ENCODE measurements at regions not wholly inside any gene's neighbourhood (a gene's known extent, or its start where the extent isn't known, plus 50 kb on each side); places are given as distances from the start of the nearest gene placed in this dataset.
"Not testable (repeated sequence)": the region's sequence is repeated elsewhere in the genome, so short reads cannot be mapped to it uniquely, and the experiment has no call there.

- H3K4me3 Mint-ChIP-seq, H3K9me3 Mint-ChIP-seq, H3K4me1 Mint-ChIP-seq, H3K27ac Mint-ChIP-seq, DNase-seq, H3K27me3 Mint-ChIP-seq, H3K36me3 Mint-ChIP-seq, CTCF ChIA-PET: not testable (repeated sequence)
Measured at GRCh38 chr14:19306405-19306804, 127.7 kb downstream of the POTEG start.

GRCh38 chr14:19311023-19311422 lies 123.1 kb downstream of the POTEG start:
- DNase-seq, H3K4me1 Mint-ChIP-seq, H3K27ac Mint-ChIP-seq, H3K27me3 Mint-ChIP-seq, H3K36me3 Mint-ChIP-seq, H3K4me3 Mint-ChIP-seq, CTCF ChIA-PET, H3K9me3 Mint-ChIP-seq: not testable (repeated sequence)

GRCh38 chr14:19330678-19331077 lies 103.5 kb downstream of the POTEG start:
- H3K9me3 Mint-ChIP-seq, CTCF ChIA-PET, H3K36me3 Mint-ChIP-seq, DNase-seq, H3K4me3 Mint-ChIP-seq, H3K27ac Mint-ChIP-seq, H3K4me1 Mint-ChIP-seq, H3K27me3 Mint-ChIP-seq: not testable (repeated sequence)

- CTCF ChIA-PET, H3K27me3 Mint-ChIP-seq, H3K4me3 Mint-ChIP-seq, H3K27ac Mint-ChIP-seq, H3K4me1 Mint-ChIP-seq, H3K9me3 Mint-ChIP-seq, H3K36me3 Mint-ChIP-seq, DNase-seq: not testable (repeated sequence)
Measured at GRCh38 chr14:19337232-19338059, 96.7 kb downstream of the POTEG start.

GRCh38 chr14:19338060-19338372 lies 96.1 kb downstream of the POTEG start:
- CTCF ChIA-PET, H3K36me3 Mint-ChIP-seq, H3K4me3 Mint-ChIP-seq, H3K27me3 Mint-ChIP-seq, DNase-seq, H3K4me1 Mint-ChIP-seq, H3K9me3 Mint-ChIP-seq, H3K27ac Mint-ChIP-seq: not testable (repeated sequence)

GRCh38 chr14:19340976-19341375 lies 93.2 kb downstream of the POTEG start:
- CTCF ChIA-PET, H3K27me3 Mint-ChIP-seq, H3K4me3 Mint-ChIP-seq, H3K27ac Mint-ChIP-seq, H3K4me1 Mint-ChIP-seq, H3K9me3 Mint-ChIP-seq, H3K36me3 Mint-ChIP-seq, DNase-seq: not testable (repeated sequence)

GRCh38 chr14:19341627-19342026 lies 92.5 kb downstream of the POTEG start:
- H3K4me3 Mint-ChIP-seq, DNase-seq, CTCF ChIA-PET, H3K27me3 Mint-ChIP-seq, H3K36me3 Mint-ChIP-seq, H3K4me1 Mint-ChIP-seq, H3K27ac Mint-ChIP-seq, H3K9me3 Mint-ChIP-seq: not testable (repeated sequence)

GRCh38 chr14:19344261-19344660 lies 89.9 kb downstream of the POTEG start:
- H3K4me3 Mint-ChIP-seq, DNase-seq, H3K4me1 Mint-ChIP-seq, H3K9me3 Mint-ChIP-seq, CTCF ChIA-PET, H3K27me3 Mint-ChIP-seq, H3K27ac Mint-ChIP-seq, H3K36me3 Mint-ChIP-seq: not testable (repeated sequence)

- H3K36me3 Mint-ChIP-seq, result not testable (repeated sequence)
Measured at GRCh38 chr14:19344689-19345088, 89.5 kb downstream of the POTEG start.

GRCh38 chr14:19345298-19345911 lies 88.7 kb downstream of the POTEG start:
- H3K9me3 Mint-ChIP-seq, H3K4me1 Mint-ChIP-seq, H3K4me3 Mint-ChIP-seq: not testable (repeated sequence)

More at GRCh38 chr14:19344689-19345088, 89.5 kb downstream of the POTEG start:
- H3K27ac Mint-ChIP-seq, H3K27me3 Mint-ChIP-seq, DNase-seq, H3K4me3 Mint-ChIP-seq, H3K9me3 Mint-ChIP-seq, H3K4me1 Mint-ChIP-seq, CTCF ChIA-PET: not testable (repeated sequence)

GRCh38 chr14:19346074-19346480 lies 88.1 kb downstream of the POTEG start:
- H3K4me1 Mint-ChIP-seq, H3K4me3 Mint-ChIP-seq, DNase-seq, H3K9me3 Mint-ChIP-seq, H3K27me3 Mint-ChIP-seq, CTCF ChIA-PET, H3K36me3 Mint-ChIP-seq, H3K27ac Mint-ChIP-seq: not testable (repeated sequence)

More at GRCh38 chr14:19345298-19345911, 88.7 kb downstream of the POTEG start:
- H3K36me3 Mint-ChIP-seq, H3K27me3 Mint-ChIP-seq, DNase-seq, H3K27ac Mint-ChIP-seq, CTCF ChIA-PET: not testable (repeated sequence)

- H3K27me3 Mint-ChIP-seq, H3K4me1 Mint-ChIP-seq, H3K36me3 Mint-ChIP-seq, DNase-seq, H3K27ac Mint-ChIP-seq, CTCF ChIA-PET, H3K4me3 Mint-ChIP-seq, H3K9me3 Mint-ChIP-seq: not testable (repeated sequence)
Measured at GRCh38 chr14:19346636-19347035, 87.5 kb downstream of the POTEG start.

GRCh38 chr14:19347112-19347511 lies 87.0 kb downstream of the POTEG start:
- H3K27ac Mint-ChIP-seq, H3K4me3 Mint-ChIP-seq, H3K36me3 Mint-ChIP-seq, DNase-seq, H3K4me1 Mint-ChIP-seq, H3K9me3 Mint-ChIP-seq, CTCF ChIA-PET, H3K27me3 Mint-ChIP-seq: not testable (repeated sequence)
